ENCODE measurements at regions not wholly inside any gene's neighbourhood (a gene's known extent, or its start where the extent isn't known, plus 50 kb on each side); places are given as distances from the start of the nearest gene placed in this dataset.
A peak's percentile ranks its signal among the peaks of the same experiment; 100 is the strongest.

- H3K27me3 ChIP-seq (ENCODE audit: control insufficient read depth, insufficient read depth, low read length), result no peaks in the 10 kb centered on the region
- DNase-seq (no peak), FAIRE-seq (no peak)
- intact Hi-C loops (cut with DNase I), result loop anchor here (5.0 kb wide), 1 partner anchor 103 kb away; no protein-coding TSS in a partner anchor
- peaks cover 0 to 3% (median 0%) of the 10 kb centered on the region in 3 donors for H3K4me1 ChIP-seq (ENCODE audit: control insufficient read depth in 2 of 3, insufficient read depth in 2 of 3, low read depth in 1 of 3, low read length in 3 of 3)
- H3K27ac ChIP-seq (ENCODE audit: low read depth in 2 of 2, low read length in 2 of 2), result no peak overlapping the region
- H3K36me3 ChIP-seq (ENCODE audit: control insufficient read depth in 2 of 3, insufficient read depth in 3 of 3, low read length in 3 of 3), result no peaks in the 10 kb centered on the region
- no peaks in the 10 kb centered on the region for H3K9me3 ChIP-seq (ENCODE audit: control insufficient read depth in 2 of 3, insufficient read depth in 1 of 3, low read length in 3 of 3)
- no peak for TF ChIP-seq CTCF (IDR thresholded peaks at IDR 0.05; ENCODE audit: borderline replicate concordance, extremely low read depth, insufficient read depth)
- no peak overlapping the region for H3K4me3 ChIP-seq (ENCODE audit: low read length in 3 of 3)
- H3K9ac ChIP-seq (ENCODE audit: low read length in 3 of 3), result no peak overlapping the region
These were observed 100.1 kb upstream of the COL1A2 start for GRCh38 chr7:94294471-94295131.

GRCh38 chr7:94295850-94296249 lies 98.8 kb upstream of the COL1A2 start:
- intact Hi-C loops (cut with DNase I), result no loop called here
- no peaks in the 10 kb centered on the region for H3K36me3 ChIP-seq (ENCODE audit: control insufficient read depth in 2 of 3, insufficient read depth in 3 of 3, low read length in 3 of 3)
- no peak for FAIRE-seq
- H3K27me3 ChIP-seq (ENCODE audit: control insufficient read depth, insufficient read depth, low read length), result no peaks in the 10 kb centered on the region
- H3K27ac ChIP-seq (ENCODE audit: low read depth in 2 of 2, low read length in 2 of 2), result no peak overlapping the region
- peak in 2 of 5 donors; percentile 67 to 86 for DNase-seq
- H3K4me3 ChIP-seq (ENCODE audit: low read length in 3 of 3), result no peak overlapping the region
- no peaks in the 10 kb centered on the region for H3K9me3 ChIP-seq (ENCODE audit: control insufficient read depth in 2 of 3, insufficient read depth in 1 of 3, low read length in 3 of 3)
- H3K4me1 ChIP-seq (ENCODE audit: control insufficient read depth in 2 of 3, insufficient read depth in 2 of 3, low read depth in 1 of 3, low read length in 3 of 3), result peaks cover 0 to 8% (median 6%) of the 10 kb centered on the region in 3 donors
- H3K9ac ChIP-seq (ENCODE audit: low read length in 3 of 3), result no peak overlapping the region
- TF ChIP-seq CTCF (IDR thresholded peaks at IDR 0.05; ENCODE audit: borderline replicate concordance, extremely low read depth, insufficient read depth), result peak; percentile 40

- peak in 1 of 5 donors; percentile 14 for DNase-seq
- Histone ChIP-seq H3K9me3 (ENCODE audit: control insufficient read depth in 2 of 3, insufficient read depth in 1 of 3, low read length in 3 of 3) (no peaks in the 10 kb centered on the region), H3K36me3 (ENCODE audit: control insufficient read depth in 2 of 3, insufficient read depth in 3 of 3, low read length in 3 of 3) (no peaks in the 10 kb centered on the region), H3K4me1 (ENCODE audit: control insufficient read depth in 2 of 3, insufficient read depth in 2 of 3, low read depth in 1 of 3, low read length in 3 of 3) (peaks cover 5 to 16% (median 12%) of the 10 kb centered on the region in 3 donors), H3K9ac (ENCODE audit: low read length in 3 of 3) (no peak overlapping the region), H3K4me3 (ENCODE audit: low read length in 3 of 3) (peak overlapping the region in 1 of 3 donors; percentile 0), H3K27me3 (ENCODE audit: control insufficient read depth, insufficient read depth, low read length) (no peaks in the 10 kb centered on the region), H3K27ac (ENCODE audit: low read depth in 2 of 2, low read length in 2 of 2) (peak overlapping the region in 1 of 2 donors; percentile 54)
- FAIRE-seq, result no peak
- intact Hi-C loops (cut with DNase I), result no loop called here
- no peak for TF ChIP-seq CTCF (IDR thresholded peaks at IDR 0.05; ENCODE audit: borderline replicate concordance, extremely low read depth, insufficient read depth)
These were observed 97.8 kb upstream of the COL1A2 start for GRCh38 chr7:94296881-94297280.
